Fibroblast of lung (primary cell): ENCODE measurements at regions not wholly inside any gene's neighbourhood (a gene's known extent, or its start where the extent isn't known, plus 50 kb on each side); places are given as distances from the start of the nearest gene placed in this dataset.

Source experiments
- DNase-seq, 2 donors: peaks; one replicate each; pipeline versions ENCODE4 v3.0.0 to v3.0.0-alpha.2; 2010; ENCODE audit warnings: low read depth in 2 of 2
- H2AFZ ChIP-seq: 2 replicates; pipeline ENCODE4 v1.5.1; 2012; ENCODE audit warnings: low read length, control low read depth, inconsistent platforms
- H3K27ac ChIP-seq: 2 replicates; pipeline ENCODE4 v1.5.1; 2011; ENCODE audit warnings: low read length, control low read depth; ENCODE audit not compliant: insufficient read depth
- H3K27me3 ChIP-seq: 2 replicates; pipeline ENCODE4 v1.5.1; 2011; ENCODE audit warnings: mild to moderate bottlenecking, low read length; ENCODE audit not compliant: control insufficient read depth, insufficient read depth
- H3K36me3 ChIP-seq: 2 replicates; pipeline ENCODE4 v1.5.1; 2011; ENCODE audit warnings: low read length; ENCODE audit not compliant: control insufficient read depth, insufficient read depth
- H3K4me1 ChIP-seq: 2 replicates; pipeline ENCODE4 v1.5.1; 2011; ENCODE audit warnings: low read length; ENCODE audit not compliant: control insufficient read depth, insufficient read depth; ENCODE audit errors: extremely low read depth
- H3K4me2 ChIP-seq: 2 replicates; pipeline ENCODE4 v1.5.1; 2011; ENCODE audit warnings: low read length, control low read depth; ENCODE audit not compliant: insufficient read depth; ENCODE audit errors: extremely low read depth
- H3K4me3 ChIP-seq, 4 experiments: fragments of 200-600 bp in 1 of 4; sonication (generic) in 1 of 4; replicated peaks in 1 of 4; 2 replicates each; pipeline ENCODE4 v1.5.1; 2011 to 2016; ENCODE audit warnings: low read length in 4 of 4, low read depth in 3 of 4, mild to moderate bottlenecking in 3 of 4, control low read depth in 2 of 4, inconsistent platforms in 1 of 4, mixed read lengths in 1 of 4; ENCODE audit not compliant: insufficient read depth in 1 of 4; ENCODE audit errors: control extremely low read depth in 1 of 4
- H3K79me2 ChIP-seq: 2 replicates; pipeline ENCODE4 v1.5.1; 2012; ENCODE audit warnings: mild to moderate bottlenecking, low read length, inconsistent platforms; ENCODE audit not compliant: control insufficient read depth, insufficient read depth
- H3K9ac ChIP-seq: 2 replicates; pipeline ENCODE4 v1.5.1; 2011; ENCODE audit warnings: mild to moderate bottlenecking, low read length, control low read depth; ENCODE audit not compliant: insufficient read depth
- H3K9me3 ChIP-seq: 2 replicates; pipeline ENCODE4 v1.5.1; 2012; ENCODE audit warnings: low read depth, low read length; ENCODE audit not compliant: control insufficient read depth, insufficient read depth
- H4K20me1 ChIP-seq: 2 replicates; pipeline ENCODE4 v1.5.1; 2011; ENCODE audit warnings: low read length; ENCODE audit not compliant: control insufficient read depth, insufficient read depth; ENCODE audit errors: extremely low read depth
- EZH2 ChIP-seq: IDR thresholded peaks from 2 replicates; pipeline ENCODE4 v1.5.1; 2012; ENCODE audit warnings: low read length, control low read depth, mild to moderate bottlenecking; ENCODE audit errors: missing control alignments
- TF ChIP-seq, protein P1 (sequence below), 2 donors: IDR thresholded peaks in 1 of 2; conservative IDR thresholded peaks in 1 of 2; 1 replicate in 1 of 2; 2 replicates in 1 of 2; pipeline ENCODE4 v1.5.1; 2011 to 2012; ENCODE audit warnings: low read length in 2 of 2, control low read depth in 1 of 2, inconsistent platforms in 1 of 2, low read depth in 1 of 2, mild to moderate bottlenecking in 1 of 2

GRCh38 chr12:67826946-67827720 is 162.1 kb upstream of the IFNG-AS1 start:
- H3K9ac ChIP-seq, result peak overlapping the region; percentile 51
- TF ChIP-seq, protein P1, sequence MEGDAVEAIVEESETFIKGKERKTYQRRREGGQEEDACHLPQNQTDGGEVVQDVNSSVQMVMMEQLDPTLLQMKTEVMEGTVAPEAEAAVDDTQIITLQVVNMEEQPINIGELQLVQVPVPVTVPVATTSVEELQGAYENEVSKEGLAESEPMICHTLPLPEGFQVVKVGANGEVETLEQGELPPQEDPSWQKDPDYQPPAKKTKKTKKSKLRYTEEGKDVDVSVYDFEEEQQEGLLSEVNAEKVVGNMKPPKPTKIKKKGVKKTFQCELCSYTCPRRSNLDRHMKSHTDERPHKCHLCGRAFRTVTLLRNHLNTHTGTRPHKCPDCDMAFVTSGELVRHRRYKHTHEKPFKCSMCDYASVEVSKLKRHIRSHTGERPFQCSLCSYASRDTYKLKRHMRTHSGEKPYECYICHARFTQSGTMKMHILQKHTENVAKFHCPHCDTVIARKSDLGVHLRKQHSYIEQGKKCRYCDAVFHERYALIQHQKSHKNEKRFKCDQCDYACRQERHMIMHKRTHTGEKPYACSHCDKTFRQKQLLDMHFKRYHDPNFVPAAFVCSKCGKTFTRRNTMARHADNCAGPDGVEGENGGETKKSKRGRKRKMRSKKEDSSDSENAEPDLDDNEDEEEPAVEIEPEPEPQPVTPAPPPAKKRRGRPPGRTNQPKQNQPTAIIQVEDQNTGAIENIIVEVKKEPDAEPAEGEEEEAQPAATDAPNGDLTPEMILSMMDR (conservative IDR thresholded peaks at IDR 0.05 in 1 of 2, IDR thresholded peaks at IDR 0.05 in 1 of 2; ENCODE audit: low read depth in 1 of 2, low read length in 2 of 2), result no peak
- TF ChIP-seq EZH2, result no peak
- H3K79me2 ChIP-seq, result no peaks in the 10 kb centered on the region
- no peaks in the 10 kb centered on the region for H3K36me3 ChIP-seq
- H3K9me3 ChIP-seq, result no peaks in the 10 kb centered on the region
- H3K27me3 ChIP-seq, result no peaks in the 10 kb centered on the region
- H3K27ac ChIP-seq, result peak overlapping the region; percentile 82
- DNase-seq, result peak; percentile 9 to 70
- no peaks in the 10 kb centered on the region for H3K4me1 ChIP-seq
- H3K4me3 ChIP-seq, result peak overlapping the region in 3 of 4 experiments; percentile 8 to 81 (median 56)
- no peaks in the 10 kb centered on the region for H4K20me1 ChIP-seq
- peak overlapping the region; percentile 85 for H2AFZ ChIP-seq
- H3K4me2 ChIP-seq, result peak overlapping the region; percentile 83

DNA sequence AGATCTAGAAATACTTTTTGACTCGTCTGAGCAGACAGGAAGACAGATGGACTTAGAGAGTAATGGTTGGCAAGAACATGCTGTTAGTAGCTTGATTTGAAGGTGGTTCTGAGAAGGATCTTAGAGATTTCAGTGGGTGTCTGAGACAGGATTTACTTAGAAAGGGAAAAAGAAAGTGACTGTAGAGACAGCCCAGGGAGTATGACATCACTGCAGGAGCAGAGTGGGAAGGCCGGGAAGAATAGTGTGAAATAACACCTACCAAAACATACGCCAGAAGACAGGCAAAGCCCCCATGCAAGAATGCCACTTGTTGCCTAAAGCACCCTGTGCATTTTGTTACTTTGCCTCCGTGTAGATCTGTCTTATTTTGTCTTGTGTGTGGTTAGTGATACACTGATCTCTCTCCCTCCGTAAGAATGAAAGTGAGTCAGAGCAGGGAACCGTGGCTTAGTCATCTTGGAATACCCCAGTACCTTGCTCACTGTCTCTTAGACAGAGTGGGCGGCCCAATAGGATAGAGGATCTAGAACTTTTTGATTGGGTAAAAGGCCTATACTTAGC is 161.3 kb upstream of the IFNG-AS1 start:
- peak overlapping the region; percentile 8 to 81 (median 38) for H3K4me3 ChIP-seq
- no peaks in the 10 kb centered on the region for H3K9me3 ChIP-seq
- H3K27me3 ChIP-seq, result no peaks in the 10 kb centered on the region
- H2AFZ ChIP-seq, result peak overlapping the region; percentile 85
- no peaks in the 10 kb centered on the region for H3K79me2 ChIP-seq
- no peaks in the 10 kb centered on the region for H3K4me1 ChIP-seq
- peak overlapping the region; percentile 83 for H3K4me2 ChIP-seq
- H3K27ac ChIP-seq, result peak overlapping the region; percentile 82
- H3K36me3 ChIP-seq, result no peaks in the 10 kb centered on the region
- H3K9ac ChIP-seq, result peak overlapping the region; percentile 51
- no peak for TF ChIP-seq EZH2
- TF ChIP-seq, protein P1 (conservative IDR thresholded peaks at IDR 0.05 in 1 of 2, IDR thresholded peaks at IDR 0.05 in 1 of 2; ENCODE audit: low read depth in 1 of 2, low read length in 2 of 2), result no peak
- peak; percentile 86 to 100 for DNase-seq
- H4K20me1 ChIP-seq, result no peaks in the 10 kb centered on the region

- Histone ChIP-seq H3K36me3 (no peaks in the 10 kb centered on the region), H4K20me1 (no peaks in the 10 kb centered on the region), H3K9me3 (no peaks in the 10 kb centered on the region), H2AFZ (no peak overlapping the region), H3K9ac (no peak overlapping the region), H3K4me1 (no peaks in the 10 kb centered on the region), H3K4me3 (no peak overlapping the region), H3K4me2 (no peak overlapping the region), H3K27ac (no peak overlapping the region), H3K27me3 (no peaks in the 10 kb centered on the region), H3K79me2 (no peaks in the 10 kb centered on the region)
- TF ChIP-seq EZH2, result no peak
- TF ChIP-seq, protein P1 (conservative IDR thresholded peaks at IDR 0.05 in 1 of 2, IDR thresholded peaks at IDR 0.05 in 1 of 2; ENCODE audit: low read depth in 1 of 2, low read length in 2 of 2), result no peak
- DNase-seq, result no peak
Measured at GRCh38 chr12:67829896-67830295, 159.4 kb upstream of the IFNG-AS1 start.
